Adrenal gland (tissue), 5 donors: ENCODE measurements at regions not wholly inside any gene's neighbourhood (a gene's known extent, or its start where the extent isn't known, plus 50 kb on each side); places are given as distances from the start of the nearest gene placed in this dataset.

Experiments used
- POLR2A ChIP-seq, 2 donors: fragments of 450-650 bp; IDR thresholded peaks; one replicate each; pipeline ENCODE4 v1.6.1; 2017; ENCODE audit warnings: antibody characterized with exemption in 2 of 2, mild to moderate bottlenecking in 2 of 2, moderate library complexity in 1 of 2
- TF ChIP-seq, protein P1 (sequence below), 6 experiments: fragments of 450-650 bp in 4 of 6; fragments of 200-600 bp in 2 of 6; sonication (generic) in 1 of 6; IDR thresholded peaks; 1 replicate in 5 of 6; 2 replicates in 1 of 6; pipeline versions ENCODE4 v1.5.1 to v1.8.0; 2016 to 2021; ENCODE audit warnings: antibody characterized with exemption in 6 of 6, mild to moderate bottlenecking in 2 of 6, moderate library complexity in 1 of 6
- donor health status: DM: no; HTN: no; CAD: no.

GRCh38 chr20:2236256-2236655 is 59.5 kb upstream of the TGM3 start:
- TF ChIP-seq, protein P1, sequence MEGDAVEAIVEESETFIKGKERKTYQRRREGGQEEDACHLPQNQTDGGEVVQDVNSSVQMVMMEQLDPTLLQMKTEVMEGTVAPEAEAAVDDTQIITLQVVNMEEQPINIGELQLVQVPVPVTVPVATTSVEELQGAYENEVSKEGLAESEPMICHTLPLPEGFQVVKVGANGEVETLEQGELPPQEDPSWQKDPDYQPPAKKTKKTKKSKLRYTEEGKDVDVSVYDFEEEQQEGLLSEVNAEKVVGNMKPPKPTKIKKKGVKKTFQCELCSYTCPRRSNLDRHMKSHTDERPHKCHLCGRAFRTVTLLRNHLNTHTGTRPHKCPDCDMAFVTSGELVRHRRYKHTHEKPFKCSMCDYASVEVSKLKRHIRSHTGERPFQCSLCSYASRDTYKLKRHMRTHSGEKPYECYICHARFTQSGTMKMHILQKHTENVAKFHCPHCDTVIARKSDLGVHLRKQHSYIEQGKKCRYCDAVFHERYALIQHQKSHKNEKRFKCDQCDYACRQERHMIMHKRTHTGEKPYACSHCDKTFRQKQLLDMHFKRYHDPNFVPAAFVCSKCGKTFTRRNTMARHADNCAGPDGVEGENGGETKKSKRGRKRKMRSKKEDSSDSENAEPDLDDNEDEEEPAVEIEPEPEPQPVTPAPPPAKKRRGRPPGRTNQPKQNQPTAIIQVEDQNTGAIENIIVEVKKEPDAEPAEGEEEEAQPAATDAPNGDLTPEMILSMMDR (IDR thresholded peaks at IDR 0.05) = no peak
- TF ChIP-seq POLR2A (IDR thresholded peaks at IDR 0.05) = no peak
